Uterus (tissue), 3 donors: ENCODE measurements at regions not wholly inside any gene's neighbourhood (a gene's known extent, or its start where the extent isn't known, plus 50 kb on each side); places are given as distances from the start of the nearest gene placed in this dataset.

Source experiments
- DNase-seq, 2 donors: peaks; one replicate each; pipeline ENCODE4 v3.0.0-alpha.2; 2019 to 2020
- H3K27ac ChIP-seq, 2 donors: fragments of 200-600 bp; sonication (generic); 1 replicate in 1 of 2; 2 replicates in 1 of 2; pipeline ENCODE4 v1.5.1; 2016 to 2018
- H3K27me3 ChIP-seq, 2 donors: fragments of 200-600 bp; sonication (generic); one replicate each; pipeline ENCODE4 v1.5.1; 2018 to 2019; ENCODE audit warnings: control low read depth in 1 of 2
- H3K36me3 ChIP-seq, 2 donors: fragments of 200-600 bp; sonication (generic); one replicate each; pipeline ENCODE4 v1.5.1; 2019; ENCODE audit warnings: control low read depth in 1 of 2
- H3K4me1 ChIP-seq, 2 donors: fragments of 200-600 bp; sonication (generic); one replicate each; pipeline ENCODE4 v1.5.1; 2018 to 2019; ENCODE audit warnings: control low read depth in 1 of 2
- H3K4me3 ChIP-seq, 2 donors: fragments of 200-600 bp; sonication (generic); 1 replicate in 1 of 2; 2 replicates in 1 of 2; pipeline ENCODE4 v1.5.1; 2018 to 2019; ENCODE audit warnings: mild to moderate bottlenecking in 1 of 2
- H3K9me3 ChIP-seq, 2 donors: fragments of 200-600 bp; sonication (generic); one replicate each; pipeline ENCODE4 v1.5.1; 2019; ENCODE audit warnings: control low read depth in 1 of 2
- POLR2A ChIP-seq, 2 donors: fragments of 450-650 bp; IDR thresholded peaks; one replicate each; pipeline ENCODE4 v1.6.1; 2016; ENCODE audit warnings: antibody characterized with exemption in 2 of 2, mild to moderate bottlenecking in 1 of 2, moderate library complexity in 1 of 2
- intact Hi-C: fragments of 100-400 bp; cut with DNase I; formaldehyde crosslinking; loops from one replicate; pipeline ENCODE4 v1.15.1; 2023; ENCODE audit warnings: low total_unique reads
- TF ChIP-seq, protein P1 (sequence below), 4 experiments: fragments of 200-600 bp in 2 of 4; fragments of 450-650 bp in 2 of 4; sonication (generic) in 2 of 4; IDR thresholded peaks; one replicate each; pipeline ENCODE4 v1.5.1; 2016 to 2019; ENCODE audit warnings: antibody characterized with exemption in 4 of 4, mild to moderate bottlenecking in 2 of 4, moderate library complexity in 1 of 4
- donor health status: DM: yes; HTN: yes; CAD: no.

DNA sequence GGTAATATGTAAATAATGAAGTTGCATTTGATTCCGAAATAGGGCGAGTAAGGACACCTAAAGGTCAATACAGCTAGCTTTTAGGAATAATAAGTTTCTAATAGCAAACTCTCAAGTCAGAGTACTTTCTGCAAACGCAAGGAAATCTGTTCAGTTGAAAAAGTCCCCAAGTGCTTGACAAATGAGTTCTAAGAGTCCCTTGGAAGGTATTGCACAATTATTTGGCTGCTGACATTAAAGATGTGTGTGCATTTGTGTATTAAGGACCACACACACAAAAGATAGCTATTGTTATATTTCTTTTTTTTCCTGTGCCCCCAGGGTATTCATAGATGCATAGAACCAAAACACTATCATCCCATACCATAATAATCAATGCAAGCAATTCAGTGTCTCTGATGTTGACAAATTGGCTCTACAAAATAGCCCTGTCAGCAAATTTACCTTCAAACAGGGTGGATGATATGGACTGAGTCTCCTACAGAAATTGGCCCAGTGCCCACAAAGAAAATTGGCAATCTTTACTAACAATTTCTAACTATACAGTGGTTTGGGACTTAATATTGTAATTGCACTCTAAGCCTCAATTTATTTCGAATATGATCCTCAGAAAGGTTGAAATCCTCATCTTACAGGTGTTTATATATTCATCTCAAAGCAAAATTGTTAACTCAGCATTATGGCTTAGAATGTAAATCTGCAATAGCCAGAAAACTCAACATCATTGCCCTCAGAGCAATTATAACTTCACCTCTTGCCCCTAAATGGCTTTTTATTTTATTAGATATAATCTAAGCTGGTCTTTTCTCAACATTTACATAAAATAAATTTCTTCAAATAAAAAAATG is 827.2 kb downstream of the MAT2B start:
- H3K4me1 ChIP-seq: no peaks in the 10 kb centered on the region
- H3K9me3 ChIP-seq: no peaks in the 10 kb centered on the region
- H3K36me3 ChIP-seq: no peaks in the 10 kb centered on the region
- H3K27me3 ChIP-seq: no peaks in the 10 kb centered on the region
- no peak for TF ChIP-seq POLR2A (IDR thresholded peaks at IDR 0.05)
- TF ChIP-seq, protein P1, sequence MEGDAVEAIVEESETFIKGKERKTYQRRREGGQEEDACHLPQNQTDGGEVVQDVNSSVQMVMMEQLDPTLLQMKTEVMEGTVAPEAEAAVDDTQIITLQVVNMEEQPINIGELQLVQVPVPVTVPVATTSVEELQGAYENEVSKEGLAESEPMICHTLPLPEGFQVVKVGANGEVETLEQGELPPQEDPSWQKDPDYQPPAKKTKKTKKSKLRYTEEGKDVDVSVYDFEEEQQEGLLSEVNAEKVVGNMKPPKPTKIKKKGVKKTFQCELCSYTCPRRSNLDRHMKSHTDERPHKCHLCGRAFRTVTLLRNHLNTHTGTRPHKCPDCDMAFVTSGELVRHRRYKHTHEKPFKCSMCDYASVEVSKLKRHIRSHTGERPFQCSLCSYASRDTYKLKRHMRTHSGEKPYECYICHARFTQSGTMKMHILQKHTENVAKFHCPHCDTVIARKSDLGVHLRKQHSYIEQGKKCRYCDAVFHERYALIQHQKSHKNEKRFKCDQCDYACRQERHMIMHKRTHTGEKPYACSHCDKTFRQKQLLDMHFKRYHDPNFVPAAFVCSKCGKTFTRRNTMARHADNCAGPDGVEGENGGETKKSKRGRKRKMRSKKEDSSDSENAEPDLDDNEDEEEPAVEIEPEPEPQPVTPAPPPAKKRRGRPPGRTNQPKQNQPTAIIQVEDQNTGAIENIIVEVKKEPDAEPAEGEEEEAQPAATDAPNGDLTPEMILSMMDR (IDR thresholded peaks at IDR 0.05): no peak
- intact Hi-C loops: no loop called here
- DNase-seq: no peak
- H3K4me3 ChIP-seq: no peak overlapping the region
- no peak overlapping the region for H3K27ac ChIP-seq

DNA sequence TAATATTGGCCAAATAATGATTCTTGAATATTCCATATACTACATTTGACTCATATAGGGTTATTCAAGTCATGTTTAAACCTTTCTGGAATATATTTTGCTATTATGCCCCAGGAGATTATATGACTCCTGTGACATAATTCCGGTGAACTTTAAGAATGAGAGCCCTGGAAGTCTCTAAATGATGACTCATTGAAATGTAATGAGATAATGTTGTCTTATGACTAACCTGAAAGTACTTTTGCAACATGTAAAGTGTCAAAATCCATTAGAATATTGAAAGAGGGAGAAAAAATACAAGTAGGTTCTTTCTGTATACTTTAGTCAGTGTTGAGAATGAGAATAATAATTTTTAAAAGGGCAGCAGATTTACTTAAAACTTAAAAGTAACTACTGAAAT is 830.4 kb downstream of the MAT2B start:
- Histone ChIP-seq H3K36me3 (no peaks in the 10 kb centered on the region), H3K27me3 (no peaks in the 10 kb centered on the region), H3K27ac (no peak overlapping the region), H3K4me3 (no peak overlapping the region), H3K9me3 (no peaks in the 10 kb centered on the region), H3K4me1 (no peaks in the 10 kb centered on the region)
- no peak for DNase-seq
- intact Hi-C loops: no loop called here
- TF ChIP-seq, protein P1 (IDR thresholded peaks at IDR 0.05): no peak
- TF ChIP-seq POLR2A (IDR thresholded peaks at IDR 0.05): no peak

DNA sequence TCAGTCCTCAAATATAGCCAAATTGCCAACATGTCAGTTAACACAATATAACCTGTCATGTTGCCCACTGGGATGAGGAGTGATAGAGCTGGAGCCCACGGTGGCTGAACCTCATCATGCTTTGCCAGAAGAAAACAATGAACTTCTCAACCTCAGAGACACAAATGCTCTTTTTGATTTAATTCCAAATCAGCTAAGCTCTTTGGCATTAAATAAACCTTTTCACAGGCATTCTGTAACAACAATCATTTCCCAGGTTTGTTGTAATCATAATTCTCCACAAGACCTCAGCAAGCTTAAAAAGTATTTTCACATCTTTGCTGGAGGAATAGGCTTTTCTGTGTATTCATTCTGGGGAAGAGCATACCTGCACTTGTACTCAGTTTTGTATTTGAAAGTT is 830.9 kb downstream of the MAT2B start:
- no peak overlapping the region for H3K27ac ChIP-seq
- H3K4me3 ChIP-seq: no peak overlapping the region
- H3K4me1 ChIP-seq: no peaks in the 10 kb centered on the region
- H3K9me3 ChIP-seq: no peaks in the 10 kb centered on the region
- intact Hi-C loops: no loop called here
- TF ChIP-seq, protein P1 (IDR thresholded peaks at IDR 0.05): no peak
- no peak for TF ChIP-seq POLR2A (IDR thresholded peaks at IDR 0.05)
- no peaks in the 10 kb centered on the region for H3K27me3 ChIP-seq
- H3K36me3 ChIP-seq: no peaks in the 10 kb centered on the region
- DNase-seq: no peak

DNA sequence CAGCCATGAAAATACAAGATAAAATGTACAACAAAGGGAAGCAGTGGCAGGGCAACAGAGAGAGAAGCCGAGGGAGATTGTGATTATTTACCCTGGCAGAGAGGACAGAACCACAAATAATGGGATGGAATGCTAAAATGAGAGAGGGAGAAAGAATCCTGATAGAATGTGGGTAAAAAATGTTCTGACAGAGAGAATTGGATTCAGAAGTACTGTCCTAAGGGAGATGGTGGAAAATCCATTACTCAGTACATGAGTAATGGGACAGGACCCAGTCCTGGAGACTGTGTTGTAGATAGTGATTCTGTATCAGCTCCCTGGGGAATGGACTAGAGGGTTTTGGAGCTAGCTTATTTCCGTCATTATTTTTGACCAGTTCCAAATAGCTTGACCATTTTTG is 831.5 kb downstream of the MAT2B start:
- Histone ChIP-seq H3K27ac (no peak overlapping the region), H3K4me1 (no peaks in the 10 kb centered on the region), H3K4me3 (no peak overlapping the region), H3K36me3 (no peaks in the 10 kb centered on the region), H3K9me3 (no peaks in the 10 kb centered on the region), H3K27me3 (no peaks in the 10 kb centered on the region)
- TF ChIP-seq POLR2A (IDR thresholded peaks at IDR 0.05): no peak
- TF ChIP-seq, protein P1 (IDR thresholded peaks at IDR 0.05): no peak
- intact Hi-C loops: no loop called here
- DNase-seq: no peak

DNA sequence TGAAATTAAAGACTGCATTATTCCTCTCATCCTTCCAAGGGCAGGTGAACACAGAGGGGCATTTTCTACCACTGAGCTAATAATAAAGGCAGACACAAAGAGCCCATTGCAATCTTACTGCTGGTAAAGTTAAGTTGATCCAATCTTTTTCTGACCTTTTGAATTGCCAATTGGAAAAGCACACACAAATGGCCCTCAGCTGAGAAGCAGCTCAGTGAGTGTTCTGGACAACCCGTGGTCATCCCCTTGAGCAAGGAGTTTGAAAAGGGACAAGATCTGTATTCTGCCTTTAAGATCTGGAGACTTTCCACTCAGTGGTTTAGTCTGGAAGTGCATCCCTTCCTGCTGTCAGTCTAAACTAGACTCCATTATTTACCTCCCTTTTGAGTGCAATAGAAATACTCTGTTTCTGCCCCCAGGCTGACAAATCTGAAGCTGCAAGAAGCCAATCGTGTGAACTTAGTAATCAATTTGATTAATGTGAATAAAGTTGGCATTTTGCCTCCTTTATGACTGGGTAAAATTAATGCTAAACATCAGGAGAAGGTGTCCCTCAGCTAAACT is 835.7 kb downstream of the MAT2B start:
- Histone ChIP-seq H3K27me3 (no peaks in the 10 kb centered on the region), H3K4me1 (no peaks in the 10 kb centered on the region), H3K27ac (no peak overlapping the region), H3K4me3 (no peak overlapping the region), H3K9me3 (no peaks in the 10 kb centered on the region), H3K36me3 (no peaks in the 10 kb centered on the region)
- intact Hi-C loops: no loop called here
- no peak for DNase-seq
- no peak for TF ChIP-seq POLR2A (IDR thresholded peaks at IDR 0.05)
- TF ChIP-seq, protein P1 (IDR thresholded peaks at IDR 0.05): no peak
